Dermis microvascular lymphatic vessel endothelial cell (primary cell): ENCODE measurements at regions not wholly inside any gene's neighbourhood (a gene's known extent, or its start where the extent isn't known, plus 50 kb on each side); places are given as distances from the start of the nearest gene placed in this dataset.
"Not testable (repeated sequence)": the region's sequence is repeated elsewhere in the genome, so short reads cannot be mapped to it uniquely, and the experiment has no call there.

Source experiments
- DNase-seq, 2 donors: peaks; one replicate each; pipeline versions ENCODE4 v3.0.0 to v3.0.0-alpha.2; 2010; ENCODE audit warnings: low read depth in 2 of 2

- no peak for DNase-seq
Observed at GRCh38 chr4:177178246-177178645, 131.4 kb upstream of the NEIL3 start.

- DNase-seq = no peak
Observed at GRCh38 chr4:177182166-177182565, 127.5 kb upstream of the NEIL3 start.

GRCh38 chr4:177182728-177183127, 126.9 kb upstream of the NEIL3 start:
- DNase-seq = no peak

DNA sequence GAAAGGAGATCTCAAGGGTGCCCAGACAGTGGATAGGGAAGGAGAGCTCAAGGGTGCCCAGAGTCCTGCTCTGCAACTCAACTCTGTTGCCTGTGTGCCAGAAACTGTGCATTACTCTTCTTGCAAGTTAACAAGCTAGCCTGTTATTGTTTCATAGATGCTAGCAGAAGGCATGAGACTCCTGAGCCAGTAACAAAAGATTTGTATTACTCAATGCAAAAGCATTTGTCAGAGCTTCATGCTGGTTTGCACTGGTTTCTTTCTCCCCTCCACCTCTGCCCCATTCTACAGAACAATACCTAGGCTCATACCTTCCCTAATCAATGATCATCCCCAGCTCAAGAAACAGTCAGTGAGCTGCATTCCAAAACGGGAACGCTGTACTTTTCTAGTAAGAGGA, 124.5 kb upstream of the NEIL3 start:
- no peak for DNase-seq

DNA sequence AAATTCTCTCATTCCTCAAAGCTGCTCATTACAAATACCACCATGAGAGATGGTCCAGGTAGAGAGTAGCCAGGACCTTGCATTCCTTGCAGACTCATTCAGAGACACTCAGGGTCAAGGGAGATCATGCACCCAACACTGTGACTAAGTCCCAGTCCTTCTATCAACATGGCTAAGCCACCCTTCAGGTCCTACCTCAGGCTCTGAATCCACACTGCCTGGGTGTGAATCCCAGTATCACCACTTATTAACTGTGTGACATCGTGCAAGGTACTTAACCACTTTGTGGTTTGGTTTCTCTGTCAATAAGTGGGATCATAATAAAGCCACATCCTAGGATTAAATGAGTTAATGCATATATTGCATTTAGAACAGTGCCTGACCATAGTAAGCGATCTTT, 124.1 kb upstream of the NEIL3 start:
- no peak for DNase-seq

DNA sequence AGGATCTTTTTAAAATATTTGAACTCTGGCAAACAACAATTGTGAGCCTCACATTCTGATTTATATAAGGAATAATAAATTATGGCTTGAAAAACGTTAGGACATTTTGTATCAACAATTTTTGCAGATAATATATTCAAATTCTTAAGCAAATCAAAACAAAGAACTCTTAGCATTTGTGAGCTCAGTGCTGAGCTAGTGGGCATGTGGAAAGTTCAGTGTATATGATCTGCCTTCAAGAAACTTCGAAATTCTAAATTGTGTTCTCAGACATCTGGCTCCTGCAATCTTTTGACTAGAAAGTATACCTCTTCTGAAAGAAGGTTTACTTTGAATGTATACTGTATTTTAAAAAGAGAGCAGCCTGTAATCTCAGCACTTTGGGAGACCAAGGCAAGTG, 122.3 kb upstream of the NEIL3 start:
- DNase-seq = no peak

DNA sequence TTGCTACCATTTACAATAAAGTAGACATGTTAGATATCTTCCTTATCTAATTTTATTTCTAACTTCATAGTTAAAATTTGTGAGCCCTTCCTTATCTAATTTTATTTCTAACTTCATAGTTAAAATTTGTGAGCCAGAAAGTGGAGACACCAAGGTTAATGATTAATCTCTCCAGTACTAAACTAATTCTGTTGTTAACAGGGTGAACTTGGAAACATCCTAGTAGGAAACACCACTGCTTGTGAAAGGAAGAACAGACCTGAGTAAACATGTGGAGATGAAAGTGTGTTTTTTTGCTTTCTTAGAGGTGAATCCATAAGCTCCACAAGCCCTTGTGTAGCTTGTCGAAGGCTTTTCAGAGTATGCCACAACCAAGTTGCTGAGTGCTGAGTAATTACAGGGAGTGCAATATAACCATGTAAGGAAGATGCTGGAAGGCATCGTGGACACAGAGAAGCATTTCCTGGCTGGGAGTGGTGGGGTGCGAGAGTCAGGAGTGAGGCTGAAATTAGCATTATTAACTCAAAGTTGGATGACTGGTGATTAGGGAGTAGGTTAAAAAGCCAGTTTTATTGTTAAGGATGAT, 118.6 kb upstream of the NEIL3 start:
- DNase-seq = no peak

- no peak for DNase-seq
Observed at GRCh38 chr4:177191586-177191985, 118.1 kb upstream of the NEIL3 start.

DNA sequence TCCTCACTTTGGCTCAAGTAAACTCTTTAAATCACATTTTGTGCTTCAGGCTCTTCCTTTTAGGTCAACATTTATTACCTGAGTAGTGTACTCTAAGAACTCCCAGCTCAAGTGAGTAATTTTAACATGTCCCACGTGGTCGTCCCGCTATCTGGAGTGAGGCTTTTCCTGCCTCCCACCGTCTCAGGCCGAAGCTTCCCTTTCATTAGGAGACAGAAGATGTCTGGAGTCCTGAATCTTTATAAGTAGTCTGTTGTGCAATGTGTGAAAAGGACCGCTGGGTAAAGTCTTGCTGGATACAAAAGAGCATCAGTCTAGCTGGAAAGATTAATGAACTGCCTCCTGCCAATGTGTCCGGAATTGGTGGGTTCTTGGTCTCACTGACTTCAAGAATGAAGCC, 117.7 kb upstream of the NEIL3 start:
- no peak for DNase-seq

DNA sequence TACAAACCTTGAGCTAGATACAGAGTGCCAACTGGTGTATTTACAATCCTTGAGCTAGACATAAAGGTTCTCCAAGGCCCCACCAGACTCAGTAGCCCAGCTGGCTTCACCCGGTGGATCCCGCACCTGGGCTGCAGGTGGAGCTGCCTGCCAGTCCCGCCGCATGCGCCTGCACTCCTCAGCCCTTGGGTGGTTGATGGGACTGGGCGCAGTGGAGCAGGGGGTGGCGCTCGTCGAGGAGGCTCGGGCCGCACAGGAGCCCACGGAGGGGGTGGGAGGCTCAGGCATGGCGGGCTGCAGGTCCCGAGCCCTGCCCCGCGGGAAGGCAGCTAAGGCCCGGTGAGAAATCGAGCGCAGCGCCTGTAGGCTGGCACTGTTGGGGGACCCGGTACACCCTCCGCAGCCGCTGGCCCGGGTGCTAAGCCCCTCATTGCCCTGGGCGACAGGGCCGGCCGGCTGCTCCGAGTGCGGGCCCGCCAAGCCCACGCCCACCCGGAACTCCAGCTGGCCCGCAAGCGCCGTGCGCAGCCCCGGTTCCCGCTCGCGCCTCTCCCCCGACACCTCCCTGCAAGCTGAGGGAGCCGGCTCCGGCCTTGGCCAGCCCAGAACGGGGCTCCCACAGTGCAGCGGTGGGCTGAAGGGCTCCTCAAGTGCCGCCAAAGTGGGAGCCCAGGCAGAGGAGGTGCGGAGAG, 116.5 kb upstream of the NEIL3 start:
- DNase-seq = not testable (repeated sequence)

DNA sequence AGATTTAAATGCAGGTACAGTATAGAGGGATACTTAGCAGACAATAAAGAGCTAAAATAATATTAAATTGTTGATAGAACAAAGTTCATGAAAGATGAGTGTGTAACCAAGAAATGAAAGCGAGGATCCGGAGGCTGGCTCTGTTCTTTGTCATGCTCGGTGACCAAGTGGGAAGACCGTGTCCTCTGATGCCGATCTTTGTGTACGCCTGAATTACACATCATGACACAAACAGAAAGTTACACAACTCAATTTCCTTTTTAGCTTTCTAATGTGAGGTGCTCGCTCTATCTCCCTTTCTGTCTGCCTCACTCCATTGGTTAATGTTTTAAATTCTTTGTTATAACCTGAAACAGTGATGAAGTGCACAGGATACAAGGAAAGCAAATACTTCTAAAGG, 114.8 kb upstream of the NEIL3 start:
- no peak for DNase-seq

- no peak for DNase-seq
Observed at GRCh38 chr4:177196615-177197014, 113.1 kb upstream of the NEIL3 start.

DNA sequence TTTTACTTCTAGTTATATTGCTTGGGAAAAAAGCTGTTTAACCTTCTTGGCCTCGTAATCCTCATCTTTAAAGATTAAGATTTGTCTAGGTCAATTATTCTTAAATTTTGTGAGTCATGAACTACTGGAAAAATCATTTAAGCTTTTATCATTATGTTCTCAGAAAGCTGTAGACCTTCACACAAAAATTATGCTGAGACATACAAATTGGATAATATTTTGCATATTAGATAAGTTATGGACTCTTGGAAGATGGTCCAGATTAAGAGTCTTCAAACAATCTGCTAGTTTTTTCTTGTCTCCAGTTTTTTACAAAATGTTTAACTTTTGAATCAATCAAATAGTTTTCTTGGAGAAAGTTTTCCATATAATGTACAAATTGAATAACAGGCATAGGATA, 108.1 kb upstream of the NEIL3 start:
- no peak for DNase-seq

DNA sequence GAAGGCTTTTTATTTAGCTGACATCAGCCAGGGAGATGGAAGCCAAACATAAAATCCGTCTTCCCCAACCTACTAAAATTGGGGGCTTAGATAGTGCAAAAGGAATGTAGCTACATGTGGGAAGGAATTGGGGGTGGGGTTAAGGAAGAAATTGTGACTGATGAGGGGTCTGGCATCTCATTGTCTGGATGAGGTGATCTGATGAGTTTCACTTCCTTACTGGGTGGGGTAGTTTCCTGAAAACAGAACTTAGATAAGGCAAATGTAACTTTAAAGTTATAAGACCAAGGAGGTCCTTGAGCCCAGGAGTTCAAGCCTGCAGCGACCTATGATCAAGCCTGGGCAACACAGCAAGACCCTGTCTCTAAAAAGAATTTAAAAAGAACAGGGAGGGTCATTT, 105.5 kb upstream of the NEIL3 start:
- DNase-seq = no peak

GRCh38 chr4:177214935-177215334, 94.7 kb upstream of the NEIL3 start:
- DNase-seq = no peak

- DNase-seq = peak in 1 of 2 donors; percentile 33
Observed at GRCh38 chr4:177220376-177220775, 89.3 kb upstream of the NEIL3 start.

DNA sequence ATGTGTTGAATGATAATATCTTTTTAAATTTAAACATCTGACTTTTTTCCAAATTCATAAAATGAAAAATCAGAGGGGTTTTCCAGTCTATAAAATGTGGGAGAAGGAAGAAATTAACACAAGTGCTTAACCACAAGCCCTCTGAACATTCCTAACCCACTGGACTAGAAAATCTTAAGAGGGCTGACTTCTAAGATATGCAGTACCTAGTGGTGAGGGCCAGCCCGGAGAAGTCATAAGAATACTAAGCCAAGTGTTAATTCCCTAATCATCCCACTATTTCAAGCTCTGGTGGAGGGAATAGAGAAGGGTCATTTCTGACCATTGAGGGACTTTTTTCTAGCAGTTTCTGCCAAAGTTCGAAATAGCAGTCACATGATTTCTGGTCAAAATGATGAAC, 86.9 kb upstream of the NEIL3 start:
- DNase-seq = no peak

DNA sequence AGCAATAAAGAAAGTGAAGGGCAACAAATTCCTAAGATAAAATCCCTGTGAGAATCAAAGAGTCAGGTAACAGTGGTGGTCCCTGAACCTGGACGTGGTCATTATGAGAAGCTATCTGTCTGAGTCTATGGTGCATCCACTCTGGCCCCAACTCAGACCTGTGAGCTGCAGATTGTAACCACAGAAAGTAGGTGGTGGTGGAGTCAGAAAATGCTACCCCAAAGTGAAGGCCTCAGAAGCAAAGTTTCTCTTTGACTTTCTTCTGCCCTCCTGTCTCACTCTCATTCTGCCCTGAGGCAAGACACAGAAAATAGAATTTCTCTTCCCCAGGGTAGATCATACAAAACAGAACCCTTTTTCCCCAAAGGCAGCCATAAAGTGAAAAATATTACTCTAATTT, 84.1 kb upstream of the NEIL3 start:
- no peak for DNase-seq

GRCh38 chr4:177227636-177228035, 82.0 kb upstream of the NEIL3 start:
- DNase-seq = no peak

DNA sequence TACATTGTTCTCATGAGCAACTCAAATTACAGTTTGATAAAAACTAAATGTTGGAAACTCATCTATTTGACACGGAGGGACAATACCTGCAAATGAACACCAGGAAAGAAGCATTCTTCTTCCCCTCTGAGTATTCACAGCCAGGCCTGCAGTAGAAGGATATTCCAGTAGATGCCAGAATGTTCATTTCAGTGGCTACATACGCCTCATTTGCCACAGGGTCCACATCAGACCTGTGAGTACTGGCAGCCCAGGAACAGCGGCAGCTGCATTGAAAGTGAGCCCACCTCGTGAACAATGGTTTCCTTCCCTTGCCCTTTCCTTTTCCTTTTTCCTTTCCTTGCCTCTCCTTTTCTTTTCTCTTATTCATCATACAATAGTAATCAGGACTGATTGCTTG, 81.1 kb upstream of the NEIL3 start:
- DNase-seq = no peak

GRCh38 chr4:177229331-177229730, 80.3 kb upstream of the NEIL3 start:
- peak in 1 of 2 donors; percentile 10 for DNase-seq

- DNase-seq = no peak
Observed at GRCh38 chr4:177232473-177232872, 77.2 kb upstream of the NEIL3 start.

DNA sequence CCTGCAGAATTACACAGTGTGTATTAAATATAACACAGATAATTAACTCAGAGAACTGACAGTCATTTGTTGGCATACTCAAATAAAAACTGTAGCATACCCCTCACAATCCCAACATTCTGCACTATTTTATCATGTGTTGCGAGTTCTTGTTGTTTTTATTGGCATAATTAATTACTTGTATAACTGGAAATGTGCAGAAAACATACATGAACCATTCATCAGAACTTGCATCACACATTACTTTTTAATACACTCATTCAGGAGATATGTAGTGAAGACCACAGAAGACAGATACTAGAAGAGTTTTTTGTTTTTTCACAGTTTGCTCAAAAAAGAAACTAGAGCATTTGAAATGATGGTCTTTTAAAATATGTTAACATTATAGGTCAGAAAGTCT, 74.6 kb upstream of the NEIL3 start:
- DNase-seq = no peak

DNA sequence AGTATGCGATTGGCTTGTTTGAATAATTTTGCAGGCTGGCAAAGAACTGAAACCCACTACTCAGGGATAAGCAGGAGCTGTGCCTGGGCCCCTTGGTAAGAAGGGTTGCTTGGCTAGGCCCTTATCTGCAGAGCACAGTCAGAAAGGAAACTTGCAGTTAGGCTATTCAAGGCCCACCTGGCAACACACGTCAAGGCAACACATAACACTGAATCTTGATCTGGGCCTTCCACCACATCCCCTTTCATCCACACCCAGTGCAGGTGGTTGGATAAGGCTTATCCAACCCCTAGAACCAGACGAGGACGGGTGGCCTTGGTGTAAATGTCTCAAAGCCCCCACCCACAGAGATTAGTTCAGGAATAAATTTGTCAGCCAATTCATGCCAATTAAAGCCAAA, 72.8 kb upstream of the NEIL3 start:
- DNase-seq = no peak
